Endothelial cell of umbilical vein (primary cell): ENCODE measurements at regions not wholly inside any gene's neighbourhood (a gene's known extent, or its start where the extent isn't known, plus 50 kb on each side); places are given as distances from the start of the nearest gene placed in this dataset.

ENCODE experiments used
- EZH2 ChIP-seq: IDR thresholded peaks from 2 replicates; pipeline ENCODE4 v1.6.1; 2012; ENCODE audit warnings: borderline replicate concordance, low read depth, mild to moderate bottlenecking, moderate library complexity, low read length, inconsistent platforms; ENCODE audit not compliant: severe bottlenecking
- GATA2 ChIP-seq: IDR thresholded peaks from 2 replicates; pipeline ENCODE4 v1.7.0; 2011; ENCODE audit warnings: low read depth, mild to moderate bottlenecking, moderate library complexity, mixed read lengths, low read length; ENCODE audit not compliant: insufficient read length, insufficient read depth
- JUN ChIP-seq: IDR thresholded peaks from 2 replicates; pipeline ENCODE4 v1.6.1; 2011; ENCODE audit warnings: borderline replicate concordance, low read depth; ENCODE audit not compliant: insufficient read length, insufficient read depth
- MYC ChIP-seq: IDR thresholded peaks from one replicate; pipeline ENCODE4 v1.6.1; 2011; ENCODE audit warnings: mild to moderate bottlenecking, low read depth, low read length
- POLR2A ChIP-seq: IDR thresholded peaks from 2 replicates; pipeline ENCODE4 v1.6.1; 2012; ENCODE audit warnings: low read depth, mild to moderate bottlenecking, control low read depth, low read length
- POLR2AphosphoS5 ChIP-seq: IDR thresholded peaks from 2 replicates; pipeline ENCODE4 v1.6.1; 2012; ENCODE audit warnings: low read depth, mild to moderate bottlenecking, control low read depth, low read length, moderate library complexity; ENCODE audit not compliant: insufficient read depth
- TF ChIP-seq, protein P1 (sequence below), 2 donors: IDR thresholded peaks; 1 replicate in 1 of 2; 2 replicates in 1 of 2; pipeline ENCODE4 v1.5.1; 2011; ENCODE audit warnings: low read length in 2 of 2, mild to moderate bottlenecking in 2 of 2, moderate library complexity in 2 of 2, control low read depth in 1 of 2, inconsistent platforms in 1 of 2, low read depth in 1 of 2; ENCODE audit not compliant: insufficient read depth in 1 of 2; ENCODE audit errors: extremely low read depth in 1 of 2
- TF ChIP-seq, protein P2 (sequence below): IDR thresholded peaks from 2 replicates; pipeline ENCODE4 v1.6.1; 2011; ENCODE audit not compliant: insufficient read depth, insufficient read length

DNA sequence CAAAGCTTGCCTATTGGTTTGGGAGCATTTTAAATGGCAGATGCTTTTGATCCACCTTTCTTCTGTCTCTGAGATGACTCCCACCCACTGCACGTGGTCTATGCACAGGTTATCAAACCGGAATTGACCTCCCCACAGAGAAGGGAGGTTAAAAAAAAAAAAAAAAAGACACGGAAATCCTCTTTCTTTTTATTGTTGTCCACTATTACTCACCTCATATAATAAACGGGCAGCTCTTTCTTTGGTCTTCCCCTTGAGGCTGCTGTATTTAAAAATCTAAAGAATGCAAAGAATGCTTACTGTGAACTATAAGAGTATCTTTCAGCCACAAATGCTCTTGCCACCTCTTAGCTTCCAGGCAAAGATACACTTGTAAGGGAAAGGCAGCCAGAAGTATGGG, 329.7 kb downstream of the NDFIP2 start:
- TF ChIP-seq, protein P1, sequence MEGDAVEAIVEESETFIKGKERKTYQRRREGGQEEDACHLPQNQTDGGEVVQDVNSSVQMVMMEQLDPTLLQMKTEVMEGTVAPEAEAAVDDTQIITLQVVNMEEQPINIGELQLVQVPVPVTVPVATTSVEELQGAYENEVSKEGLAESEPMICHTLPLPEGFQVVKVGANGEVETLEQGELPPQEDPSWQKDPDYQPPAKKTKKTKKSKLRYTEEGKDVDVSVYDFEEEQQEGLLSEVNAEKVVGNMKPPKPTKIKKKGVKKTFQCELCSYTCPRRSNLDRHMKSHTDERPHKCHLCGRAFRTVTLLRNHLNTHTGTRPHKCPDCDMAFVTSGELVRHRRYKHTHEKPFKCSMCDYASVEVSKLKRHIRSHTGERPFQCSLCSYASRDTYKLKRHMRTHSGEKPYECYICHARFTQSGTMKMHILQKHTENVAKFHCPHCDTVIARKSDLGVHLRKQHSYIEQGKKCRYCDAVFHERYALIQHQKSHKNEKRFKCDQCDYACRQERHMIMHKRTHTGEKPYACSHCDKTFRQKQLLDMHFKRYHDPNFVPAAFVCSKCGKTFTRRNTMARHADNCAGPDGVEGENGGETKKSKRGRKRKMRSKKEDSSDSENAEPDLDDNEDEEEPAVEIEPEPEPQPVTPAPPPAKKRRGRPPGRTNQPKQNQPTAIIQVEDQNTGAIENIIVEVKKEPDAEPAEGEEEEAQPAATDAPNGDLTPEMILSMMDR (IDR thresholded peaks at IDR 0.05; ENCODE audit: extremely low read depth in 1 of 2, insufficient read depth in 1 of 2, low read depth in 1 of 2, low read length in 2 of 2) = no peak
- TF ChIP-seq POLR2A (no peak), EZH2 (no peak), POLR2AphosphoS5 (peak; percentile 52), JUN (peak; percentile 62), GATA2 (peak; percentile 87), MYC (no peak)
- TF ChIP-seq, protein P2, sequence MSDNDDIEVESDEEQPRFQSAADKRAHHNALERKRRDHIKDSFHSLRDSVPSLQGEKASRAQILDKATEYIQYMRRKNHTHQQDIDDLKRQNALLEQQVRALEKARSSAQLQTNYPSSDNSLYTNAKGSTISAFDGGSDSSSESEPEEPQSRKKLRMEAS = peak; percentile 29
